PC-3 (cell line): ENCODE measurements at regions not wholly inside any gene's neighbourhood (a gene's known extent, or its start where the extent isn't known, plus 50 kb on each side); places are given as distances from the start of the nearest gene placed in this dataset.

Source experiments
- ATAC-seq: fragments of 200-7000 bp; cut with Tn5 transposase; 2 replicates; pipeline ENCODE4 v1.9.1; 2020; ENCODE audit warnings: mild to moderate bottlenecking, moderate library complexity
- BruUV-seq: library from RNA; stranded (reverse); fragments of 400-500 nt; replicated peaks from 2 replicates; lab custom pipeline; 2021; lab: Mats Ljungman, UMichigan
- CTCF ChIA-PET: fragments of 300-600 bp; sonication (Branson Sonifier 250); formaldehyde crosslinking; loops from one replicate; lab custom pipeline; 2022; ENCODE audit warnings: antibody characterized with exemption; lab: Charles Lee
- POLR2A ChIA-PET: fragments of 300-600 bp; sonication (Branson Sonifier 250); formaldehyde crosslinking; loops from one replicate; lab custom pipeline; 2022; ENCODE audit warnings: antibody characterized with exemption; ENCODE audit not compliant: unreplicated experiment; lab: Charles Lee
- DNase-seq: peaks from one replicate; pipeline ENCODE4 v3.0.0-alpha.2; 2015
- H2AFZ ChIP-seq: fragments of 300-600 bp; sonication (generic); 2 replicates; pipeline ENCODE4 v1.6.0; 2016; ENCODE audit warnings: antibody characterized with exemption, low read length
- H3F3A ChIP-seq: fragments of 300-600 bp; sonication (generic); one replicate; pipeline ENCODE4 v1.6.0; 2017; ENCODE audit warnings: antibody characterized with exemption, low read length, control low read depth, mild to moderate bottlenecking; ENCODE audit not compliant: unreplicated experiment
- H3K27ac ChIP-seq: fragments of 300-600 bp; sonication (generic); 2 replicates; pipeline ENCODE4 v1.5.1; 2016; ENCODE audit warnings: mild to moderate bottlenecking, low read length
- H3K27me3 ChIP-seq: fragments of 300-600 bp; sonication (generic); 2 replicates; pipeline ENCODE4 v1.6.1; 2016; ENCODE audit warnings: low read length, mixed read lengths
- H3K36me3 ChIP-seq: fragments of 300-600 bp; sonication (generic); 2 replicates; pipeline ENCODE4 v1.6.1; 2016; ENCODE audit warnings: low read depth, mixed run types, low read length, mixed read lengths
- H3K4me1 ChIP-seq: fragments of 300-600 bp; sonication (generic); 2 replicates; pipeline ENCODE4 v1.5.1; 2016; ENCODE audit warnings: low read length; ENCODE audit not compliant: insufficient read depth
- H3K4me2 ChIP-seq: fragments of 300-600 bp; sonication (generic); 2 replicates; pipeline ENCODE4 v1.6.0; 2016; ENCODE audit warnings: low read length
- H3K4me3 ChIP-seq: fragments of 300-600 bp; sonication (generic); 2 replicates; pipeline ENCODE4 v1.5.1; 2016; ENCODE audit warnings: mild to moderate bottlenecking, low read length, mixed read lengths
- H3K79me2 ChIP-seq: fragments of 300-600 bp; sonication (generic); 2 replicates; pipeline ENCODE4 v1.6.1; 2017; ENCODE audit warnings: low read length, mixed read lengths
- H3K9ac ChIP-seq: fragments of 300-600 bp; sonication (generic); 2 replicates; pipeline ENCODE4 v1.6.0; 2016; ENCODE audit warnings: mild to moderate bottlenecking, low read length
- H3K9me2 ChIP-seq: fragments of 300-600 bp; sonication (generic); replicated peaks from 2 replicates; pipeline ENCODE4 v1.6.1; 2016; ENCODE audit warnings: mixed run types, low read length, mixed read lengths
- H3K9me3 ChIP-seq: fragments of 300-600 bp; sonication (generic); 2 replicates; pipeline ENCODE4 v1.6.1; 2016; ENCODE audit warnings: low read length, mixed read lengths
- H4K20me1 ChIP-seq: fragments of 300-600 bp; sonication (generic); 2 replicates; pipeline ENCODE4 v1.6.1; 2016; ENCODE audit warnings: low read length, mixed read lengths
- CTCF ChIP-seq: fragments of 300-600 bp; sonication (generic); conservative IDR thresholded peaks from 2 replicates; pipeline ENCODE4 v1.5.1; 2017; ENCODE audit warnings: antibody characterized with exemption, low read depth, mild to moderate bottlenecking, low read length
- EZH2 ChIP-seq: fragments of 300-600 bp; sonication (generic); IDR thresholded peaks from one replicate; pipeline ENCODE4 v1.6.1; 2017; ENCODE audit warnings: antibody characterized with exemption, mild to moderate bottlenecking, low read length; ENCODE audit not compliant: unreplicated experiment
- EZH2phosphoT487 ChIP-seq: fragments of 300-600 bp; sonication (generic); IDR thresholded peaks from 2 replicates; pipeline ENCODE4 v1.6.1; 2018; ENCODE audit warnings: mild to moderate bottlenecking, antibody characterized with exemption, low read length, borderline replicate concordance
- intact Hi-C: fragments of 100-400 bp; cut with micrococcal nuclease; formaldehyde crosslinking; loops from 2 replicates; pipeline ENCODE4 v1.9.0; 2023

GRCh38 chr11:38680166-38680565 lies 2082.1 kb upstream of the RAG2 start:
- peaks cover 11% of the 10 kb centered on the region; the same call in 1 of the 2 replicates for H3K4me1 ChIP-seq
- H2AFZ ChIP-seq = no peak overlapping the region
- H3K4me3 ChIP-seq = no peak overlapping the region
- no peaks in the 10 kb centered on the region for H3K79me2 ChIP-seq
- no peaks in the 10 kb centered on the region for H3K9me3 ChIP-seq
- ChIA-PET POLR2A (no interaction called here), CTCF (no interaction called here)
- H4K20me1 ChIP-seq = no peaks in the 10 kb centered on the region
- ATAC-seq (peak; percentile 40; the same call in 1 of the 2 replicates), DNase-seq (peak; percentile 36)
- H3K36me3 ChIP-seq = no peaks in the 10 kb centered on the region
- no TSS peak for BruUV-seq
- no peak overlapping the region for H3K9ac ChIP-seq
- H3K9me2 ChIP-seq = no peaks in the 10 kb centered on the region
- no peak for TF ChIP-seq EZH2phosphoT487
- H3K27ac ChIP-seq = no peak overlapping the region
- H3F3A ChIP-seq = no peaks in the 10 kb centered on the region
- intact Hi-C loops = no loop called here
- H3K27me3 ChIP-seq = no peaks in the 10 kb centered on the region
- peak overlapping the region; percentile 18; the same call in 1 of the 2 replicates for H3K4me2 ChIP-seq

GRCh38 chr11:38672445-38672844 lies 2074.4 kb upstream of the RAG2 start:
- Histone ChIP-seq H3K36me3 (no peaks in the 10 kb centered on the region), H3K9me2 (no peaks in the 10 kb centered on the region), H3K9ac (no peak overlapping the region), H3K27ac (no peak overlapping the region), H3K4me2 (no peak overlapping the region), H4K20me1 (no peaks in the 10 kb centered on the region), H3K79me2 (no peaks in the 10 kb centered on the region), H2AFZ (no peak overlapping the region), H3K27me3 (no peaks in the 10 kb centered on the region), H3K4me1 (no peaks in the 10 kb centered on the region), H3F3A (no peaks in the 10 kb centered on the region), H3K9me3 (no peaks in the 10 kb centered on the region), H3K4me3 (no peak overlapping the region)
- no peak for TF ChIP-seq EZH2
- TF ChIP-seq EZH2phosphoT487 = no peak
- TF ChIP-seq CTCF = no peak
- ChIA-PET CTCF (no interaction called here), POLR2A (no interaction called here)
- intact Hi-C loops = no loop called here
- DNase-seq = peak; percentile 41
- no TSS peak for BruUV-seq
- ATAC-seq = no peak

DNA sequence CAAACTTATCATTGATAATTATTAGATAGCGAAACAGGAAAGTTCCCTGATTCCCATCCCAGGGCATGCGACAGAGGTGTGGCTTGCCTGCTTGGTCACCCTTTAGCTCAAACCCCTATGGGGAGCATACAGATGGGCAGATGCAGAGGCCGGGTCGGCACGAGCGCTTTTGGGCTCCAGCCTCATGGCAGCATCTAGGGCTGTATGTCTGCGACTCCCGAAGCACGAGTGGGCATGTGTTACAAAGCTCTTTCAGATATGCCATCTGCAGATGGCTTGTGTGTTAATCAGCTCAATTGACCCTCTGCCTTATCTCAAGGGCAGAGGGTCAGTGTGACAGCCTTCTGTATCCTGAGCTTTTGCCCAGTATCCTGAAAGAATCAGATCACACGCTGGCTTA lies 2069.3 kb upstream of the RAG2 start:
- Histone ChIP-seq H2AFZ (no peak overlapping the region), H3K4me2 (no peak overlapping the region), H3F3A (no peaks in the 10 kb centered on the region), H3K9me2 (no peaks in the 10 kb centered on the region), H3K9ac (no peak overlapping the region), H3K79me2 (no peaks in the 10 kb centered on the region), H3K4me1 (no peaks in the 10 kb centered on the region), H3K9me3 (no peaks in the 10 kb centered on the region), H4K20me1 (no peaks in the 10 kb centered on the region), H3K4me3 (no peak overlapping the region), H3K27ac (no peak overlapping the region), H3K36me3 (no peaks in the 10 kb centered on the region), H3K27me3 (no peaks in the 10 kb centered on the region)
- TF ChIP-seq EZH2phosphoT487 (no peak), EZH2 (no peak), CTCF (no peak)
- ATAC-seq (no peak), DNase-seq (no peak)
- intact Hi-C loops = no loop called here
- POLR2A ChIA-PET = no interaction called here
- no TSS peak for BruUV-seq
- CTCF ChIA-PET = no interaction called here
